Hepatocyte (in vitro differentiated cells): ENCODE measurements at regions not wholly inside any gene's neighbourhood (a gene's known extent, or its start where the extent isn't known, plus 50 kb on each side); places are given as distances from the start of the nearest gene placed in this dataset.

Source experiments
- DNase-seq: peaks from one replicate; pipeline ENCODE4 v3.0.0-alpha.2; 2016; ENCODE audit warnings: low spot score
- H2AFZ ChIP-seq: fragments of 200-600 bp; sonication (generic); 2 replicates; pipeline ENCODE4 v1.6.0; 2016; ENCODE audit warnings: antibody characterized with exemption, mild to moderate bottlenecking
- H3K27ac ChIP-seq: fragments of 200-600 bp; sonication (generic); 2 replicates; pipeline ENCODE4 v1.5.1; 2016; ENCODE audit warnings: mild to moderate bottlenecking
- H3K27me3 ChIP-seq: fragments of 200-600 bp; sonication (generic); 2 replicates; pipeline ENCODE4 v1.6.1; 2016
- H3K36me3 ChIP-seq: fragments of 200-600 bp; sonication (generic); replicated peaks from 2 replicates; pipeline ENCODE4 v1.5.1; 2016; ENCODE audit warnings: low read depth; ENCODE audit not compliant: insufficient read depth
- H3K4me1 ChIP-seq: fragments of 200-600 bp; sonication (generic); 2 replicates; pipeline ENCODE4 v1.5.1; 2016; ENCODE audit warnings: mild to moderate bottlenecking, moderate library complexity; ENCODE audit not compliant: insufficient read depth
- H3K4me2 ChIP-seq: fragments of 200-600 bp; sonication (generic); 2 replicates; pipeline ENCODE4 v1.6.0; 2016
- H3K4me3 ChIP-seq: fragments of 200-600 bp; sonication (generic); 2 replicates; pipeline ENCODE4 v1.5.1; 2016; ENCODE audit warnings: mild to moderate bottlenecking
- H3K79me2 ChIP-seq: fragments of 200-600 bp; sonication (generic); 2 replicates; pipeline ENCODE4 v1.6.0; 2017; ENCODE audit warnings: mild to moderate bottlenecking
- H3K9me2 ChIP-seq: fragments of 200-600 bp; sonication (generic); replicated peaks from 2 replicates; pipeline ENCODE4 v1.6.0; 2017; ENCODE audit warnings: mild to moderate bottlenecking; ENCODE audit not compliant: insufficient read depth
- H3K9me3 ChIP-seq: fragments of 200-600 bp; sonication (generic); 2 replicates; pipeline ENCODE4 v1.5.1; 2016; ENCODE audit warnings: low read depth, mild to moderate bottlenecking
- H4K20me1 ChIP-seq: fragments of 200-600 bp; sonication (generic); 2 replicates; pipeline ENCODE4 v1.6.0; 2016; ENCODE audit warnings: mild to moderate bottlenecking; ENCODE audit not compliant: insufficient read depth, poor library complexity, severe bottlenecking
- CTCF ChIP-seq: fragments of 200-600 bp; sonication (generic); IDR thresholded peaks from 2 replicates; pipeline ENCODE4 v1.5.1; 2016; ENCODE audit warnings: antibody characterized with exemption, mild to moderate bottlenecking; ENCODE audit not compliant: poor library complexity
- EZH2 ChIP-seq: fragments of 200-600 bp; sonication (generic); IDR thresholded peaks from 2 replicates; pipeline ENCODE4 v1.6.1; 2016; ENCODE audit warnings: antibody characterized with exemption, mild to moderate bottlenecking, borderline replicate concordance
- EZH2phosphoT487 ChIP-seq: fragments of 200-600 bp; sonication (generic); IDR thresholded peaks from one replicate; pipeline ENCODE4 v1.6.1; 2018; ENCODE audit warnings: antibody characterized with exemption, mild to moderate bottlenecking, low read depth, moderate library complexity; ENCODE audit not compliant: unreplicated experiment, severe bottlenecking
- WGBS: methylation state at CpG from one replicate; pipeline ENCODE4 v1.1.6; 2016; ENCODE audit warnings: low lambda C conversion rate; ENCODE audit errors: missing lambda C conversion rate; 5-methylcytosine and 5-hydroxymethylcytosine counted together

DNA sequence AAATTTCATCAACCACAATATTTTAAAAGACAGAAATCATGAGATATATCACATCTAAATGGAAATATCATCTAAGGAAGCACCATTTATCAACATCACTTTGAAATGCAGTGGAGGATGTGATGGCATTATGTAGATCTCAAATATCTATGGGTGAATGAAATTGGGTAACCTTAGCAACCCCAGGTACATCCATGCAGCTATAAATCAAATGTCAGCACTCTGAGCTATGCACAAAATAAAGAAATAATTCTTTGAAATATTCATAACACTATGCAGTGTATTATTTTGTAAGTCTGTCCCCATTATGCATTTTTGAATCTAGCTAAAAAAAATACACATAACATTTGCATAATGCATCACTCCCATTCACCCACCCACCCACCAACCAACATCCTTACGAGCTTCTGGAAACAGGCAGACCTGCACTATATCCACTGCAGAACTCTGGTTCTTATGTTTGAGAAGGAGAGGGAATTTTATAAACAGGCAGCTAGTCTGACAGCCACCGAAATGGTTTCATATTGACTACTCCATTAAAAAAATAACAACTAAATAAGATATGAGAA lies 186.8 kb downstream of the SHOX2 start:
- H3K9me3 ChIP-seq = no peaks in the 10 kb centered on the region
- H3K27ac ChIP-seq = no peak overlapping the region
- H3K79me2 ChIP-seq = no peaks in the 10 kb centered on the region
- no peak for TF ChIP-seq EZH2phosphoT487
- no peak for TF ChIP-seq EZH2
- no peak for TF ChIP-seq CTCF
- no peaks in the 10 kb centered on the region for H3K9me2 ChIP-seq
- H2AFZ ChIP-seq = no peak overlapping the region
- no peaks in the 10 kb centered on the region for H4K20me1 ChIP-seq
- no peaks in the 10 kb centered on the region for H3K27me3 ChIP-seq
- no peak overlapping the region for H3K4me2 ChIP-seq
- no peak for DNase-seq
- H3K4me1 ChIP-seq = no peaks in the 10 kb centered on the region
- no peaks in the 10 kb centered on the region for H3K36me3 ChIP-seq
- H3K4me3 ChIP-seq = no peak overlapping the region
- 79% methylated on average over 2 of the region's 2 CpGs for WGBS

DNA sequence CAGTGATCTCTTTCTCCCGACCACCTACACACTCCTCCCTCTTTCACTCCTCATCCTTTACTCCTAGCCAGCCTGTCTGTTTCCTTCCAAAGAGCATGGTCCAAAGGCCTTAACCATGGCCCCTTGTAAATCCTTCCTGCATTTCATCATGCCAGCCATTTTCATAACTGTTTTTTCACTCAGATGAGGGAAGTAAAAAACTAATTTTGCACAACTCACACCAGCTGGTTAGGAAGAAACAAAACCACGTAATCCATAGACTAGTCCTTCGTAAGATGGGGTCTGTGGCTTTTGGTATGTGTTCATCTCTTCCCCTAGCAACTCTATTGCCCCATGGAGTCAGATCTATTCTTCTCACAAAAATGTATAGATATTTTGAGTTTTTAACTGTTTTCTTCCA lies 187.8 kb downstream of the SHOX2 start:
- DNase-seq = no peak
- WGBS = 90% methylated on average over 3 of the region's 3 CpGs
- Histone ChIP-seq H3K79me2 (no peaks in the 10 kb centered on the region), H3K4me1 (no peaks in the 10 kb centered on the region), H3K36me3 (no peaks in the 10 kb centered on the region), H3K4me3 (no peak overlapping the region), H3K27ac (no peak overlapping the region), H4K20me1 (no peaks in the 10 kb centered on the region), H3K4me2 (no peak overlapping the region), H3K9me2 (no peaks in the 10 kb centered on the region), H2AFZ (no peak overlapping the region), H3K27me3 (no peaks in the 10 kb centered on the region), H3K9me3 (no peaks in the 10 kb centered on the region)
- no peak for TF ChIP-seq EZH2phosphoT487
- TF ChIP-seq CTCF = no peak
- no peak for TF ChIP-seq EZH2

DNA sequence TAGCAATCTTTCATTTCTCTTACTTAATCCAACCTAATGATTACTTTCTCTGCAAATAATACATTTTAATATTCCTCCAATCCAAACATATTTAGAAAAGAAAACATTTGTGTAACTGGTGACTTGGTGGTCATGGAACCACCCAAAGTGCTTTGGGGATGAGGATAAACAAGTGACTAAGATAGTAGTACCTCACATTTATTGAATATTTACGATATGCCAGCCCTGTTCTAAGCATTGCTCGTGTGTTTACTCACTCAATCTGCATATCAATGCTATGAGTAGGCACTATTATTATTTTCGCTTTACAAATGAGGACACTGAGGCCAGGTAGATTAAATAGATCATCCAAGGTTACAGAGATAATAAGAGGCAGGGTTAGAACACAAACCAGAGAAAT lies 189.5 kb downstream of the SHOX2 start:
- Histone ChIP-seq H4K20me1 (no peaks in the 10 kb centered on the region), H3K9me2 (no peaks in the 10 kb centered on the region), H2AFZ (no peak overlapping the region), H3K9me3 (no peaks in the 10 kb centered on the region), H3K27me3 (no peaks in the 10 kb centered on the region), H3K4me2 (no peak overlapping the region), H3K4me1 (no peaks in the 10 kb centered on the region), H3K79me2 (no peaks in the 10 kb centered on the region), H3K36me3 (no peaks in the 10 kb centered on the region), H3K27ac (no peak overlapping the region), H3K4me3 (no peak overlapping the region)
- no peak for DNase-seq
- TF ChIP-seq EZH2 (no peak), CTCF (no peak), EZH2phosphoT487 (no peak)
- 75% methylated on average over 3 of the region's 3 CpGs for WGBS

- H3K4me1 ChIP-seq = no peaks in the 10 kb centered on the region
- no peak overlapping the region for H3K4me3 ChIP-seq
- no peaks in the 10 kb centered on the region for H3K79me2 ChIP-seq
- H3K27ac ChIP-seq = no peak overlapping the region
- DNase-seq = no peak
- no peak overlapping the region for H3K4me2 ChIP-seq
- TF ChIP-seq CTCF (no peak), EZH2 (no peak), EZH2phosphoT487 (no peak)
- no peaks in the 10 kb centered on the region for H3K9me3 ChIP-seq
- H3K9me2 ChIP-seq = no peaks in the 10 kb centered on the region
- H4K20me1 ChIP-seq = no peaks in the 10 kb centered on the region
- no peaks in the 10 kb centered on the region for H3K27me3 ChIP-seq
- H2AFZ ChIP-seq = no peak overlapping the region
- no peaks in the 10 kb centered on the region for H3K36me3 ChIP-seq
These were observed 191.3 kb downstream of the SHOX2 start for GRCh38 chr3:157914882-157915281.
